Calu3 (cell line): ENCODE measurements at regions not wholly inside any gene's neighbourhood (a gene's known extent, or its start where the extent isn't known, plus 50 kb on each side); places are given as distances from the start of the nearest gene placed in this dataset.
A peak's percentile ranks its signal among the peaks of the same experiment; 100 is the strongest.

Experiments used
- BruUV-seq: library from RNA; stranded (reverse); fragments of 400-500 nt; replicated peaks from 2 replicates; lab custom pipeline; 2021; lab: Mats Ljungman, UMichigan
- CTCF ChIA-PET: fragments of 300-600 bp; sonication (Branson Sonifier 250); formaldehyde crosslinking; loops from one replicate; lab custom pipeline; 2022; ENCODE audit warnings: antibody characterized with exemption; lab: Charles Lee
- DNase-seq: peaks from one replicate; pipeline ENCODE4 v3.0.0; 2022
- H3K27ac Mint-ChIP-seq: one replicate; pipeline ENCODE4 v1.8.0; 2022; ENCODE audit warnings: mixed read lengths; ENCODE audit not compliant: unreplicated experiment
- H3K27me3 Mint-ChIP-seq: one replicate; pipeline ENCODE4 v1.8.0; 2022; ENCODE audit warnings: mixed read lengths; ENCODE audit not compliant: unreplicated experiment
- H3K36me3 Mint-ChIP-seq: one replicate; pipeline ENCODE4 v1.8.0; 2022; ENCODE audit warnings: mild to moderate bottlenecking, moderate library complexity, mixed read lengths; ENCODE audit not compliant: insufficient read depth, unreplicated experiment
- H3K4me1 Mint-ChIP-seq: one replicate; pipeline ENCODE4 v1.8.0; 2022; ENCODE audit warnings: mild to moderate bottlenecking, low read depth, mixed read lengths; ENCODE audit not compliant: unreplicated experiment
- H3K4me3 Mint-ChIP-seq: one replicate; pipeline ENCODE4 v1.8.0; 2022; ENCODE audit warnings: mild to moderate bottlenecking, low read depth, moderate library complexity, mixed read lengths; ENCODE audit not compliant: unreplicated experiment
- H3K9me3 Mint-ChIP-seq: one replicate; pipeline ENCODE4 v1.8.0; 2022; ENCODE audit warnings: low read depth, mixed read lengths; ENCODE audit not compliant: unreplicated experiment
- intact Hi-C: fragments of 100-400 bp; cut with micrococcal nuclease; formaldehyde crosslinking; loops from one replicate; pipeline ENCODE4 v1.10.0; 2022; ENCODE audit not compliant: unreplicated experiment
- TF ChIP-seq, protein P1 (sequence below): fragments of 200-600 bp; IDR thresholded peaks from one replicate; pipeline ENCODE4 v1.8.0; 2022; ENCODE audit warnings: antibody characterized with exemption; ENCODE audit not compliant: unreplicated experiment

DNA sequence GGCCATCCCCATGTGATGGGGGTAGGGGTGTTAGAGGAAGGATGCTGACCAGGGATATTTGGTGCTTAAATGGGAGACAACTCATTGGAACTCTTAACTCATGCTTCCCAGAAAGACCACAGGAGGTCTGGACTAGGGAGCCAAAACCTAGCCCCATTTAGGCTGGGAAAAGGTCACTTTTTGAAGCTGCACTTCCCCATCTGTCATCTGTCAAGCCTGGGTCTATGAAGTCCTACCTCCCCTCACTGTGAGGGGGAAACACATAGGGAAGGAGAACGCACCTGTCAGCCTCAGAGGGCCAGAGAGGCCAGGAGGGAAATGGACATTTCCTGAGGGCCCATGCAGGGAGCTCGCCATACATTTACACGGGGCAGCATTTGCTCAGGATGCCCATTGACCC is 321.0 kb downstream of the BCL11B start:
- Mint-ChIP-seq H3K27ac (no peak overlapping the region), H3K36me3 (peaks cover 4% of the 10 kb centered on the region), H3K4me1 (peaks cover 16% of the 10 kb centered on the region), H3K4me3 (no peak overlapping the region), H3K9me3 (no peaks in the 10 kb centered on the region), H3K27me3 (peaks cover 14% of the 10 kb centered on the region)
- no TSS peak for BruUV-seq
- DNase-seq = no peak
- CTCF ChIA-PET = no interaction called here
- intact Hi-C loops = loop anchor here (5.0 kb wide), 1 partner anchor 44 kb away; no protein-coding TSS in a partner anchor
- TF ChIP-seq, protein P1, sequence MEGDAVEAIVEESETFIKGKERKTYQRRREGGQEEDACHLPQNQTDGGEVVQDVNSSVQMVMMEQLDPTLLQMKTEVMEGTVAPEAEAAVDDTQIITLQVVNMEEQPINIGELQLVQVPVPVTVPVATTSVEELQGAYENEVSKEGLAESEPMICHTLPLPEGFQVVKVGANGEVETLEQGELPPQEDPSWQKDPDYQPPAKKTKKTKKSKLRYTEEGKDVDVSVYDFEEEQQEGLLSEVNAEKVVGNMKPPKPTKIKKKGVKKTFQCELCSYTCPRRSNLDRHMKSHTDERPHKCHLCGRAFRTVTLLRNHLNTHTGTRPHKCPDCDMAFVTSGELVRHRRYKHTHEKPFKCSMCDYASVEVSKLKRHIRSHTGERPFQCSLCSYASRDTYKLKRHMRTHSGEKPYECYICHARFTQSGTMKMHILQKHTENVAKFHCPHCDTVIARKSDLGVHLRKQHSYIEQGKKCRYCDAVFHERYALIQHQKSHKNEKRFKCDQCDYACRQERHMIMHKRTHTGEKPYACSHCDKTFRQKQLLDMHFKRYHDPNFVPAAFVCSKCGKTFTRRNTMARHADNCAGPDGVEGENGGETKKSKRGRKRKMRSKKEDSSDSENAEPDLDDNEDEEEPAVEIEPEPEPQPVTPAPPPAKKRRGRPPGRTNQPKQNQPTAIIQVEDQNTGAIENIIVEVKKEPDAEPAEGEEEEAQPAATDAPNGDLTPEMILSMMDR = no peak

DNA sequence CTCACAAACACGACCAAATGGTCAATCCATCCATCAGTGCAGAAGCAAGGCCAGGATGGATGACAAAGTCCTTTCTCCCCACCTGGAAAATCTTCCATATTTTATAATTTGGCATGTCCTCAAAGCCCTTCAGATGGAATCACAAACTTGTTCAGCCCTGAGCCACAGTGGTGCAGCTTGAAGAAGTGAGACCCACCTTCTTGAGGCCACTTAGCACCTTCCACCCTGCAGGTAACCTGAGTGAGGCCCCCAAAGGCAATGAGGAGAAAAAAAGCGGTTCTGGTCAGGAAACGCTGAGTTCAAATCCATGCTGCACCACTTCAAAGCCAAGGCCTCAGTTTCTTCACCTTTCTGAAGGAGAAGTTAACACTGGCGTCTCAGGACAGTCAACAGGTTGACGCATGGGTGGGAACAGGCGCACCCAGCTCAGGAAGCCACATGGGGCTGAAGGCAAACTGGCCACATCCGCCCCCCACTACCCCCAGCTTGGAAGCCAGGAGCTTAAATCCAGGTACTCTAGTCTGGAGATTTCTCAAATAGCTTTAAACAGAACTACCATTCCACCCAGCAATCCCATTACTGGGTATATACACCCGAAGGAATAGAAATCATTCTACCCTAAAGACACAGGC is 320.4 kb downstream of the BCL11B start:
- Mint-ChIP-seq H3K4me1 (peaks cover 16% of the 10 kb centered on the region), H3K36me3 (peaks cover 4% of the 10 kb centered on the region), H3K4me3 (no peak overlapping the region), H3K9me3 (no peaks in the 10 kb centered on the region), H3K27ac (no peak overlapping the region), H3K27me3 (peaks cover 18% of the 10 kb centered on the region)
- no peak for DNase-seq
- CTCF ChIA-PET = interaction anchor here (1.0 kb wide), 1 partner anchor 329 kb away, joined by 6 read pairs; no protein-coding TSS in a partner anchor
- BruUV-seq = no TSS peak
- intact Hi-C loops = loop anchor here (5.0 kb wide), 1 partner anchor 44 kb away; no protein-coding TSS in a partner anchor
- TF ChIP-seq, protein P1 = no peak

DNA sequence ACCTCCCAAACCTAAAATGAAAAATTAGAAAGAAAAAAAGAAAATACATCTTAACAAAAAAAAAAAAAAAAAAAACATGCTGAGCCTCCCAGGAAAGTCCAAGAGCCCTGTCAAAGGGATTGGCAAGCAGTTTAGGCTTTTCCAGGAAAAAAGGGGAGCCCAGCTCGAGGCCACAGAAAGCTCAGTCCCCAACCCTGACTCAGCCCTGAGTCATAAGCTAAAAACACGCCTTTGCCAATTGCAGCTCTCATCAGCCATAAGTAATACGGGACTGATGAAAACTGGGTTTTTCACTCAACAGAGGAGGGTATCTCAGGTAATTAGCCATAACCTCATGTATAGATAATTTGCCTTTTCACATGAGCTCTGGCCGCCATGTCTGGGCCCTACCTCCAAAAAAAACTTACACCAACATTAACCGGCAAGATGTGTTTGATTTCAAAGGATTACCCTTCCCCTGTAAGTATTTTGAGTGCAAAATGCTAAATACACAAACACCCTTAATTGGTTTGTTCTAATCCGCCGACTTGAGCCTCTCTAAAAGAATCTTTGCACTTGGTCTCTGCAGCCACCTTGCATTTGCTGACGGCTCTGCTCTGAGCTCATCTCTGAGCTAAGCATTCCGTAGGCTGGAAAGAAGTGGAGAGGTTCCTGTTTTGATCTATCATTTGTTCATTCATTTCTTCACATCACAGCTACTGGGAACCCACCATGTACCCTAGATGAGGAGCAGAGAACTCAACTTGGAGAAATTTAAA is 319.2 kb downstream of the BCL11B start:
- Mint-ChIP-seq H3K4me3 (no peak overlapping the region), H3K27ac (no peak overlapping the region), H3K9me3 (no peaks in the 10 kb centered on the region), H3K27me3 (peaks cover 18% of the 10 kb centered on the region), H3K4me1 (peaks cover 16% of the 10 kb centered on the region), H3K36me3 (peaks cover 4% of the 10 kb centered on the region)
- CTCF ChIA-PET = interaction anchor here (1.0 kb wide), 1 partner anchor 327 kb away, joined by 6 read pairs; no protein-coding TSS in a partner anchor
- TF ChIP-seq, protein P1 = no peak
- peak; percentile 45 for DNase-seq
- BruUV-seq = no TSS peak
- intact Hi-C loops = loop anchor here (5.0 kb wide), 1 partner anchor 45 kb away; no protein-coding TSS in a partner anchor

DNA sequence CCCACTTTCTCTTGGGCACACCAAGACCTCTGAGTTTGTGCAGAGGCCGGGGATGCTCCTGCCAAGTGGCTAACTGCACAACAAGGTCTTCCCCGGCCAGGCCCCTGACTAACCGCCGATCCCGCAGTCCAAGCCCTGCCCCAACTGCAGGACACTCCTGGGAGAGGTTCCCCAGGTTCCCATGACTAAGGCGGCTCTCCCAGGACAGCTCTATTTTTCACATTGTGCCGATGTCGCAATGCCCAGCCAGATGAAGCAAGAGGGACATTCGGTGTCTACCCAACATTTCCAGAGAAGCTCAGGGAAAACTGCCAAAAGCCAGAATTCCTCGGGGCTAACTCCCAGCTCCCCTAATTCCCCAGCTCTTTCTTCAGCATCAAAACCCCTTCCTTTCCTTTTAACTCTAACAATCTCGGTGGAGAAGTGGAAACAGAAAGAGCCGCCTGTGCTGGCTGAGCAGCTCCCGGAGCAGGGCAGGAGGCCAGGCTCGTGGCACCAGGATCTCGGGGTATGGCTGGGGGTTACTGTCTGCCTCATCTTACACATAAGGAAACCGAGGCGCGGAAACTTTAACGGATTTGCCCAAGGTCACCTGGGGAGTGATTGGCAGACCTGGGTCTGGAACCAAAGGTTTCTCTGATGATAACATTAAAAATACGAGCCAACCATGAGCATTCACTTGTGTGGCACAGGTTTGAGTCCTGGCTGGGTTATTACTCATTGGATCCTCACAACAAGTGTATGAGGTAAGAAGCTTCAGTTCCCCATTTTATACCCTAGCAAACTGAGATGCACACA is 318.2 kb downstream of the BCL11B start:
- Mint-ChIP-seq H3K4me3 (no peak overlapping the region), H3K4me1 (peaks cover 16% of the 10 kb centered on the region), H3K27me3 (peaks cover 18% of the 10 kb centered on the region), H3K27ac (no peak overlapping the region), H3K36me3 (peaks cover 4% of the 10 kb centered on the region), H3K9me3 (no peaks in the 10 kb centered on the region)
- CTCF ChIA-PET = no interaction called here
- BruUV-seq = no TSS peak
- intact Hi-C loops = loop anchor here (5.0 kb wide), 1 partner anchor 46 kb away; no protein-coding TSS in a partner anchor
- TF ChIP-seq, protein P1 = no peak
- DNase-seq = peak; percentile 53
